ENCODE measurements at regions not wholly inside any gene's neighbourhood (a gene's known extent, or its start where the extent isn't known, plus 50 kb on each side); places are given as distances from the start of the nearest gene placed in this dataset.
"Not testable (repeated sequence)": the region's sequence is repeated elsewhere in the genome, so short reads cannot be mapped to it uniquely, and the experiment has no call there.

DNA sequence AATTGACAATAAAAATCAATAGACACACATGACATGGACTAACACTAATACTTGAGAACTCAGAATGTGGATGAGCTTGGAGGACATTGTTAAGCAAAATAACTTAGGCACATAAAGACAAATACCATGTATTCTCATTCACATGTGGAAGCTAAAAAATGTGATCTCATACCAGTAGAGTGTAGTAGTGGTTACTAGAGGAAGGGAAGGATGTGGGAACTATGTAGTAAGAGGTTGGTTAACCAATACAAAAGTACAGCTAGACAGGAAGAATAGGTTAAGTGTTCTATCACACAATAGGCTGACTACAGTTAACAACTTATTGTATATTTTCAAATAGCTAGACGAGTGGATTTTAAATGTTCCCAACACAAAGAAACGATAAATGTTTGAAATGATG lies 415.8 kb upstream of the KLF12 start:
- H4K20me1 ChIP-seq (ENCODE audit: insufficient read depth, poor library complexity, severe bottlenecking), result no peaks in the 10 kb centered on the region
- no peaks in the 10 kb centered on the region for H3K9me3 ChIP-seq (ENCODE audit: low read depth)
- 93% methylated on average over 2 of the region's 2 CpGs for WGBS (ENCODE audit: low lambda C conversion rate, missing lambda C conversion rate)
- H3K27ac ChIP-seq, result no peak overlapping the region
- no peak for DNase-seq (ENCODE audit: low spot score)
- H3K79me2 ChIP-seq, result no peaks in the 10 kb centered on the region
- TF ChIP-seq, protein P1, sequence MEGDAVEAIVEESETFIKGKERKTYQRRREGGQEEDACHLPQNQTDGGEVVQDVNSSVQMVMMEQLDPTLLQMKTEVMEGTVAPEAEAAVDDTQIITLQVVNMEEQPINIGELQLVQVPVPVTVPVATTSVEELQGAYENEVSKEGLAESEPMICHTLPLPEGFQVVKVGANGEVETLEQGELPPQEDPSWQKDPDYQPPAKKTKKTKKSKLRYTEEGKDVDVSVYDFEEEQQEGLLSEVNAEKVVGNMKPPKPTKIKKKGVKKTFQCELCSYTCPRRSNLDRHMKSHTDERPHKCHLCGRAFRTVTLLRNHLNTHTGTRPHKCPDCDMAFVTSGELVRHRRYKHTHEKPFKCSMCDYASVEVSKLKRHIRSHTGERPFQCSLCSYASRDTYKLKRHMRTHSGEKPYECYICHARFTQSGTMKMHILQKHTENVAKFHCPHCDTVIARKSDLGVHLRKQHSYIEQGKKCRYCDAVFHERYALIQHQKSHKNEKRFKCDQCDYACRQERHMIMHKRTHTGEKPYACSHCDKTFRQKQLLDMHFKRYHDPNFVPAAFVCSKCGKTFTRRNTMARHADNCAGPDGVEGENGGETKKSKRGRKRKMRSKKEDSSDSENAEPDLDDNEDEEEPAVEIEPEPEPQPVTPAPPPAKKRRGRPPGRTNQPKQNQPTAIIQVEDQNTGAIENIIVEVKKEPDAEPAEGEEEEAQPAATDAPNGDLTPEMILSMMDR (IDR thresholded peaks at IDR 0.05; ENCODE audit: poor library complexity), result no peak
- no peak for TF ChIP-seq EZH2 (IDR thresholded peaks at IDR 0.05; ENCODE audit: borderline replicate concordance)
- TF ChIP-seq EZH2phosphoT487 (IDR thresholded peaks at IDR 0.05; ENCODE audit: low read depth, severe bottlenecking, unreplicated experiment), result no peak
- no peaks in the 10 kb centered on the region for H3K36me3 ChIP-seq (replicated peaks; ENCODE audit: insufficient read depth, low read depth)
- H3K9me2 ChIP-seq (replicated peaks; ENCODE audit: insufficient read depth), result no peaks in the 10 kb centered on the region
- no peak overlapping the region for H2AFZ ChIP-seq
- no peak overlapping the region for H3K4me3 ChIP-seq
- H3K27me3 ChIP-seq, result no peaks in the 10 kb centered on the region
- H3K4me1 ChIP-seq (ENCODE audit: insufficient read depth), result no peaks in the 10 kb centered on the region
- H3K4me2 ChIP-seq, result no peak overlapping the region

DNA sequence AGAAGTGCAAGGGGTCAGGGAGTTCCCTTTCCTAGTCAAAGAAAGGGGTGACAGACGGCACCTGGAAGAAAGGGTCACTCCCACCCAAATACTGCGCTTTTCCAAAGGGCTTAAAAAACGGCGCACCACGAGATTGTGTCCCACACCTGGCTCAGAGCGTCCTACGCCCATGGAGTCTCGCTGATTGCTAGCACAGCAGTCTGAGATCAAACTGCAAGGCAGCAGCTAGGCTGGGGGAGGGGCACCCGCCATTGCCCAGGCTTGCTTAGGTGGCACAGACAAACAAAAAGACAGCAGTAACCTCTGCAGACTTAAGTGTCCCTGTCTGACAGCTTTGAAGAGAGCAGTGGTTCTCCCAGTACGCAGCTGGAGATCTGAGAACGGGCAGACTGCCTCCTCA lies 402.4 kb upstream of the KLF12 start:
- H3K79me2 ChIP-seq; H3K36me3 ChIP-seq (replicated peaks; ENCODE audit: insufficient read depth, low read depth); H2AFZ ChIP-seq; H3K4me2 ChIP-seq; H3K9me2 ChIP-seq (replicated peaks; ENCODE audit: insufficient read depth); H4K20me1 ChIP-seq (ENCODE audit: insufficient read depth, poor library complexity, severe bottlenecking); H3K27me3 ChIP-seq; DNase-seq (ENCODE audit: low spot score); H3K4me3 ChIP-seq; H3K4me1 ChIP-seq (ENCODE audit: insufficient read depth); H3K9me3 ChIP-seq (ENCODE audit: low read depth); H3K27ac ChIP-seq: not testable (repeated sequence)
- WGBS (ENCODE audit: low lambda C conversion rate, missing lambda C conversion rate), result 91% methylated on average over 11 of the region's 11 CpGs

DNA sequence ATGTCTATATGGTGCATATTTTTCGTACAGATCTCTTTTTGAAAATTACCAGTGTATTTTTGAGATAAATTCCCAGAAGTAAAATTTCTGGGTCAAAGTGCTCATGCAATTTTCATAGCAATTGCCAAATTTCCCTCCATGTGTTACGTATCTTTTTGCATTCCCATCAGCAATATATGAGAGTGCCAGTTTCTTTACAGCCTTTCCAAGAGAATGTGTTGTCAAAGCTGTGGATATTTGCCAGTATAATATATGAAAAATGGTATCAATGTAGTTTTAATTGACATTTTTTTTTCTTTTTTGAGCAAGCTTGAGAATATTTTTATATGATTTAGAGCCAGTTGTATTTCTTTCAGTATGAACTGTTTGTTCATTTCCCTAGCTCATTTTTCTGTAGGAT lies 399.0 kb upstream of the KLF12 start:
- H3K9me2 ChIP-seq (replicated peaks; ENCODE audit: insufficient read depth), result no peaks in the 10 kb centered on the region
- no peak overlapping the region for H3K4me2 ChIP-seq
- H3K27ac ChIP-seq, result no peak overlapping the region
- DNase-seq (ENCODE audit: low spot score), result no peak
- H3K4me1 ChIP-seq (ENCODE audit: insufficient read depth), result no peaks in the 10 kb centered on the region
- no peaks in the 10 kb centered on the region for H4K20me1 ChIP-seq (ENCODE audit: insufficient read depth, poor library complexity, severe bottlenecking)
- no peak overlapping the region for H2AFZ ChIP-seq
- WGBS (ENCODE audit: low lambda C conversion rate, missing lambda C conversion rate), result 91% methylated on average over 2 of the region's 2 CpGs
- H3K79me2 ChIP-seq, result no peaks in the 10 kb centered on the region
- no peaks in the 10 kb centered on the region for H3K36me3 ChIP-seq (replicated peaks; ENCODE audit: insufficient read depth, low read depth)
- H3K9me3 ChIP-seq (ENCODE audit: low read depth), result no peaks in the 10 kb centered on the region
- TF ChIP-seq, protein P1 (IDR thresholded peaks at IDR 0.05; ENCODE audit: poor library complexity), result no peak
- TF ChIP-seq EZH2phosphoT487 (IDR thresholded peaks at IDR 0.05; ENCODE audit: low read depth, severe bottlenecking, unreplicated experiment) (no peak), EZH2 (IDR thresholded peaks at IDR 0.05; ENCODE audit: borderline replicate concordance) (no peak)
- no peak overlapping the region for H3K4me3 ChIP-seq
- no peaks in the 10 kb centered on the region for H3K27me3 ChIP-seq

DNA sequence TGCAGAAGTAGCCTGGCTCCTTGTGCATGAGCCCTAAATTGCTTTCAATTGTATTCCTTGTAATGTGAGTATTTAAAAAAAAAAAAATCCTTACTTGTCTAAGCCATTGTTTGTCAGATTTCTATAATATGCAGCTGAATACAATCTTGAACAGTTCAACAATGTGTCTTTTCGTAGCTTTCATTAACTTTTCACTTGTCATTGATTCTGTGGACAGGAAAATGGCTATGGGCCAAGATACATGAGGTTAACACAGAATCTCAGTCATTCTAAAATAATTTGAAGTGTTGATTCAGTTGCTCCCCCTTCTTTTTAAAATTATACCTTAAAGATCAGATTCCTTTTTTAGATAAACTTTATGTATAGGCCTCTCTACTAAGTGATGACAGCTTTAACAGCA lies 395.8 kb upstream of the KLF12 start:
- Histone ChIP-seq H3K4me2 (no peak overlapping the region), H3K9me3 (ENCODE audit: low read depth) (no peaks in the 10 kb centered on the region), H3K9me2 (replicated peaks; ENCODE audit: insufficient read depth) (no peaks in the 10 kb centered on the region), H2AFZ (no peak overlapping the region), H3K27ac (no peak overlapping the region), H3K27me3 (no peaks in the 10 kb centered on the region), H3K4me3 (no peak overlapping the region), H3K4me1 (ENCODE audit: insufficient read depth) (no peaks in the 10 kb centered on the region), H3K79me2 (no peaks in the 10 kb centered on the region), H4K20me1 (ENCODE audit: insufficient read depth, poor library complexity, severe bottlenecking) (no peaks in the 10 kb centered on the region), H3K36me3 (replicated peaks; ENCODE audit: insufficient read depth, low read depth) (no peaks in the 10 kb centered on the region)
- 65% methylated on average over 1 of the region's 1 CpG for WGBS (ENCODE audit: low lambda C conversion rate, missing lambda C conversion rate)
- TF ChIP-seq EZH2 (IDR thresholded peaks at IDR 0.05; ENCODE audit: borderline replicate concordance), result no peak
- no peak for TF ChIP-seq EZH2phosphoT487 (IDR thresholded peaks at IDR 0.05; ENCODE audit: low read depth, severe bottlenecking, unreplicated experiment)
- TF ChIP-seq, protein P1 (IDR thresholded peaks at IDR 0.05; ENCODE audit: poor library complexity), result no peak
- DNase-seq (ENCODE audit: low spot score), result no peak
